H9 (cell line): ENCODE measurements at regions not wholly inside any gene's neighbourhood (a gene's known extent, or its start where the extent isn't known, plus 50 kb on each side); places are given as distances from the start of the nearest gene placed in this dataset.

Experiments
- DNase-seq: peaks from one replicate; pipeline ENCODE4 v3.0.0-alpha.2; 2017
- H2AFZ ChIP-seq: one replicate; pipeline ENCODE4 v1.6.1; 2013; ENCODE audit warnings: mild to moderate bottlenecking, low read length, control low read depth, moderate library complexity
- H2AK5ac ChIP-seq: 2 replicates; pipeline ENCODE4 v1.6.1; 2013; ENCODE audit warnings: low read length, control low read depth, mixed read lengths; ENCODE audit not compliant: insufficient read length
- H2BK120ac ChIP-seq: one replicate; pipeline ENCODE4 v1.6.1; 2013; ENCODE audit warnings: low read depth, mild to moderate bottlenecking, low read length, control low read depth, inconsistent platforms; ENCODE audit not compliant: poor library complexity, severe bottlenecking
- H2BK12ac ChIP-seq: 2 replicates; pipeline ENCODE4 v1.6.1; 2013; ENCODE audit warnings: low read length, control low read depth, mixed read lengths, low read depth; ENCODE audit not compliant: insufficient read length
- H2BK15ac ChIP-seq: 2 replicates; pipeline ENCODE4 v1.6.1; 2013; ENCODE audit warnings: low read depth, low read length, control low read depth
- H2BK20ac ChIP-seq: one replicate; pipeline ENCODE4 v1.6.1; 2013; ENCODE audit warnings: low read depth, mild to moderate bottlenecking, low read length, control low read depth, inconsistent platforms; ENCODE audit not compliant: poor library complexity, severe bottlenecking
- H2BK5ac ChIP-seq: 2 replicates; pipeline ENCODE4 v1.6.1; 2013; ENCODE audit warnings: low read length, control low read depth, mixed read lengths; ENCODE audit not compliant: insufficient read length
- H3K14ac ChIP-seq: 2 replicates; pipeline ENCODE4 v1.6.1; 2013; ENCODE audit warnings: low read length, control low read depth; ENCODE audit not compliant: insufficient read depth
- H3K18ac ChIP-seq: 2 replicates; pipeline ENCODE4 v1.6.1; 2013; ENCODE audit warnings: low read depth, mild to moderate bottlenecking, mixed read lengths, low read length, control low read depth; ENCODE audit not compliant: insufficient read length
- H3K23ac ChIP-seq: 2 replicates; pipeline ENCODE4 v1.6.1; 2013; ENCODE audit warnings: low read length, control low read depth, mixed read lengths, low read depth; ENCODE audit not compliant: insufficient read length
- H3K23me2 ChIP-seq: 2 replicates; pipeline ENCODE4 v1.6.1; 2013; ENCODE audit warnings: low read depth, mild to moderate bottlenecking, mixed read lengths, low read length, control low read depth; ENCODE audit not compliant: insufficient read length, poor library complexity, severe bottlenecking
- H3K27ac ChIP-seq: 2 replicates; pipeline ENCODE4 v1.5.1; 2013; ENCODE audit warnings: low read length, control low read depth, mixed read lengths, low read depth; ENCODE audit not compliant: insufficient read length
- H3K27me3 ChIP-seq: 2 replicates; pipeline ENCODE4 v1.6.1; 2013; ENCODE audit warnings: low read length, control low read depth, inconsistent platforms; ENCODE audit not compliant: insufficient read depth
- H3K4ac ChIP-seq: 2 replicates; pipeline ENCODE4 v1.6.1; 2013; ENCODE audit warnings: low read depth, mild to moderate bottlenecking, control low read depth, inconsistent platforms, low read length, moderate library complexity
- H3K4me1 ChIP-seq: 2 replicates; pipeline ENCODE4 v1.6.1; 2013; ENCODE audit warnings: low read length, control low read depth, inconsistent platforms; ENCODE audit not compliant: insufficient read depth
- H3K4me2 ChIP-seq: 2 replicates; pipeline ENCODE4 v1.6.1; 2013; ENCODE audit warnings: low read length, control low read depth, mixed read lengths; ENCODE audit not compliant: insufficient read length, insufficient read depth
- H3K56ac ChIP-seq: 2 replicates; pipeline ENCODE4 v1.6.1; 2013; ENCODE audit warnings: low read depth, mild to moderate bottlenecking, mixed read lengths, low read length, control low read depth; ENCODE audit not compliant: insufficient read length
- H3K79me1 ChIP-seq: 2 replicates; pipeline ENCODE4 v1.6.1; 2013; ENCODE audit warnings: low read depth, mild to moderate bottlenecking, moderate library complexity, low read length, control low read depth, inconsistent platforms; ENCODE audit not compliant: insufficient read depth, poor library complexity, severe bottlenecking
- H3K79me2 ChIP-seq: 2 replicates; pipeline ENCODE4 v1.6.1; 2013; ENCODE audit warnings: low read length, control low read depth, inconsistent platforms; ENCODE audit not compliant: insufficient read depth
- H3K9ac ChIP-seq: 2 replicates; pipeline ENCODE4 v1.6.1; 2013; ENCODE audit warnings: low read length, control low read depth, mixed read lengths; ENCODE audit not compliant: insufficient read length; ENCODE audit errors: extremely low read depth
- H3K9me3 ChIP-seq: one replicate; pipeline ENCODE4 v1.6.1; 2013; ENCODE audit warnings: low read depth, low read length, inconsistent platforms; ENCODE audit not compliant: control insufficient read depth
- H3T11ph ChIP-seq: one replicate; pipeline ENCODE4 v1.6.1; 2013; ENCODE audit warnings: mild to moderate bottlenecking, low read length, control low read depth, inconsistent platforms
- H4K20me1 ChIP-seq: one replicate; pipeline ENCODE4 v1.6.1; 2013; ENCODE audit not compliant: control insufficient read depth, insufficient read length, insufficient read depth
- H4K5ac ChIP-seq: 2 replicates; pipeline ENCODE4 v1.6.1; 2013; ENCODE audit warnings: low read depth, mild to moderate bottlenecking, mixed read lengths, low read length, control low read depth; ENCODE audit not compliant: insufficient read length
- H4K8ac ChIP-seq: replicated peaks from 2 replicates; pipeline ENCODE4 v1.6.1; 2013; ENCODE audit warnings: low read length, control low read depth, mixed read lengths, low read depth; ENCODE audit not compliant: insufficient read length
- H4K91ac ChIP-seq: 2 replicates; pipeline ENCODE4 v1.6.1; 2013; ENCODE audit warnings: low read depth, mild to moderate bottlenecking, moderate library complexity, mixed read lengths, low read length, control low read depth; ENCODE audit not compliant: insufficient read length
- H3K27ac Mint-ChIP-seq, 3 experiments: 2 replicates in 2 of 3; 3 replicates in 1 of 3; pipeline ENCODE4 v1.8.0; 2020 to 2021; ENCODE audit warnings: mixed read lengths in 3 of 3, mild to moderate bottlenecking in 1 of 3, moderate library complexity in 1 of 3
- H3K27me3 Mint-ChIP-seq: 2 replicates; pipeline ENCODE4 v1.8.0; 2021; ENCODE audit warnings: low read depth, mild to moderate bottlenecking, moderate library complexity, mixed read lengths
- H3K36me3 Mint-ChIP-seq, 3 experiments: 2 replicates in 2 of 3; 3 replicates in 1 of 3; pipeline ENCODE4 v1.8.0; 2020 to 2021; ENCODE audit warnings: low read depth in 3 of 3, mixed read lengths in 3 of 3; ENCODE audit not compliant: insufficient read depth in 1 of 3
- H3K4me1 Mint-ChIP-seq, 2 experiments: 2 replicates each; pipeline ENCODE4 v1.8.0; 2020; ENCODE audit warnings: mixed read lengths in 2 of 2
- H3K4me3 Mint-ChIP-seq, 2 experiments: 2 replicates in 1 of 2; 3 replicates in 1 of 2; pipeline ENCODE4 v1.8.0; 2020 to 2021; ENCODE audit warnings: mild to moderate bottlenecking in 2 of 2, mixed read lengths in 2 of 2, moderate library complexity in 1 of 2
- H3K9me3 Mint-ChIP-seq, 2 experiments: 2 replicates in 1 of 2; 3 replicates in 1 of 2; pipeline ENCODE4 v1.8.0; 2020; ENCODE audit warnings: mild to moderate bottlenecking in 2 of 2, mixed read lengths in 2 of 2, moderate library complexity in 1 of 2
- CTCF ChIP-seq: fragments of 200-600 bp; sonication (generic); conservative IDR thresholded peaks from 3 replicates; pipeline ENCODE4 v1.8.0; 2021; ENCODE audit warnings: antibody characterized with exemption, mild to moderate bottlenecking
- WGBS: extraction: QIAGEN DNeasy Blood & Tissue Kit; methylation state at CpG from one replicate; pipeline ENCODE4 v1.1.7; 2013; ENCODE audit warnings: missing lambda C conversion rate, low lambda C conversion rate, mixed read lengths; ENCODE audit not compliant: insufficient read length; ENCODE audit errors: extremely low coverage; 5-methylcytosine and 5-hydroxymethylcytosine counted together

GRCh38 chr18:45175511-45175910 is 439.8 kb upstream of the SLC14A2 start:
- H3K27ac ChIP-seq: no peak overlapping the region
- no peak for TF ChIP-seq CTCF
- no peaks in the 10 kb centered on the region for H3K27me3 ChIP-seq
- no peaks in the 10 kb centered on the region for H3K79me1 ChIP-seq
- H2BK120ac ChIP-seq: no peak overlapping the region
- Mint-ChIP-seq H3K27me3 (no peaks in the 10 kb centered on the region), H3K27ac (peak overlapping the region in 1 of 3 experiments; percentile 71; a peak in 1 of 7 replicates), H3K9me3 (no peaks in the 10 kb centered on the region), H3K4me1 (no peaks in the 10 kb centered on the region), H3K4me3 (no peak overlapping the region), H3K36me3 (no peaks in the 10 kb centered on the region)
- no peak overlapping the region for H2BK15ac ChIP-seq
- H3K56ac ChIP-seq: no peak overlapping the region
- no peak overlapping the region for H2AK5ac ChIP-seq
- no peak overlapping the region for H2BK12ac ChIP-seq
- no peak overlapping the region for H2AFZ ChIP-seq
- H2BK5ac ChIP-seq: no peak overlapping the region
- H3K4me2 ChIP-seq: no peak overlapping the region
- H2BK20ac ChIP-seq: no peak overlapping the region
- no peaks in the 10 kb centered on the region for H3K4me1 ChIP-seq
- no peaks in the 10 kb centered on the region for H3K23me2 ChIP-seq
- no peak overlapping the region for H3K4ac ChIP-seq
- DNase-seq: no peak
- H4K8ac ChIP-seq: no peak overlapping the region
- no peaks in the 10 kb centered on the region for H3K9me3 ChIP-seq
- no CpG with 5 or more reads among the region's 2 CpGs for WGBS
- H3T11ph ChIP-seq: no peak overlapping the region
- H3K23ac ChIP-seq: no peak overlapping the region
- H4K20me1 ChIP-seq: no peaks in the 10 kb centered on the region
- H3K79me2 ChIP-seq: no peaks in the 10 kb centered on the region
- H3K9ac ChIP-seq: no peak overlapping the region
- no peak overlapping the region for H3K14ac ChIP-seq
- no peak overlapping the region for H4K5ac ChIP-seq
- no peak overlapping the region for H4K91ac ChIP-seq
- H3K18ac ChIP-seq: no peak overlapping the region
